Effector memory CD4-positive, alpha-beta T cell (primary cell): ENCODE measurements at regions not wholly inside any gene's neighbourhood (a gene's known extent, or its start where the extent isn't known, plus 50 kb on each side); places are given as distances from the start of the nearest gene placed in this dataset.
"Not testable (repeated sequence)": the region's sequence is repeated elsewhere in the genome, so short reads cannot be mapped to it uniquely, and the experiment has no call there.

Experiments
- DNase-seq, 3 donors: peaks; one replicate each; pipeline ENCODE4 v3.0.0-alpha.2; 2020
- H3K27ac ChIP-seq: 2 replicates; pipeline ENCODE4 v1.7.0; 2013; ENCODE audit warnings: mild to moderate bottlenecking, low read length, moderate library complexity; ENCODE audit not compliant: insufficient read depth, poor library complexity, severe bottlenecking
- H3K27me3 ChIP-seq: replicated peaks from 2 replicates; pipeline ENCODE4 v1.7.0; 2013; ENCODE audit warnings: mild to moderate bottlenecking, low read length; ENCODE audit not compliant: insufficient read depth, control insufficient read depth, poor library complexity, severe bottlenecking
- H3K36me3 ChIP-seq: 2 replicates; pipeline ENCODE4 v1.7.0; 2013; ENCODE audit warnings: mild to moderate bottlenecking, low read length, moderate library complexity; ENCODE audit not compliant: control insufficient read depth, insufficient read depth
- H3K4me1 ChIP-seq: 2 replicates; pipeline ENCODE4 v1.7.0; 2013; ENCODE audit warnings: low read length, mild to moderate bottlenecking; ENCODE audit not compliant: control insufficient read depth, insufficient read depth, poor library complexity, severe bottlenecking
- H3K4me3 ChIP-seq: 2 replicates; pipeline ENCODE4 v1.7.0; 2013; ENCODE audit warnings: low read length, low read depth, mild to moderate bottlenecking; ENCODE audit not compliant: insufficient read depth, poor library complexity, severe bottlenecking
- H3K9me3 ChIP-seq: 2 replicates; pipeline ENCODE4 v1.7.0; 2013; ENCODE audit warnings: mild to moderate bottlenecking, low read length, moderate library complexity; ENCODE audit not compliant: control insufficient read depth

- Histone ChIP-seq H3K27ac (no peak overlapping the region), H3K4me3 (no peak overlapping the region), H3K36me3 (no peaks in the 10 kb centered on the region), H3K27me3 (no peaks in the 10 kb centered on the region), H3K9me3 (no peaks in the 10 kb centered on the region), H3K4me1 (no peaks in the 10 kb centered on the region)
- no peak for DNase-seq
Measured at GRCh38 chr3:68571321-68571720, 361.0 kb downstream of the TAFA4 start.

- Histone ChIP-seq H3K4me1 (no peaks in the 10 kb centered on the region), H3K27me3 (no peaks in the 10 kb centered on the region), H3K4me3 (no peak overlapping the region), H3K36me3 (no peaks in the 10 kb centered on the region), H3K9me3 (no peaks in the 10 kb centered on the region), H3K27ac (no peak overlapping the region)
- no peak for DNase-seq
Measured at GRCh38 chr3:68560728-68561127, 371.6 kb downstream of the TAFA4 start.

GRCh38 chr3:68535782-68536181 is 396.6 kb downstream of the TAFA4 start:
- H3K4me1 ChIP-seq = no peaks in the 10 kb centered on the region
- H3K36me3 ChIP-seq = no peaks in the 10 kb centered on the region
- H3K27ac ChIP-seq = no peak overlapping the region
- no peak for DNase-seq
- H3K27me3 ChIP-seq = no peaks in the 10 kb centered on the region
- no peak overlapping the region for H3K4me3 ChIP-seq
- H3K9me3 ChIP-seq = no peaks in the 10 kb centered on the region

- no peaks in the 10 kb centered on the region for H3K9me3 ChIP-seq
- no peak for DNase-seq
- no peaks in the 10 kb centered on the region for H3K4me1 ChIP-seq
- H3K27ac ChIP-seq = no peak overlapping the region
- H3K36me3 ChIP-seq = no peaks in the 10 kb centered on the region
- H3K4me3 ChIP-seq = no peak overlapping the region
- H3K27me3 ChIP-seq = no peaks in the 10 kb centered on the region
Measured at GRCh38 chr3:68523330-68523729, 409.0 kb downstream of the TAFA4 start.

GRCh38 chr3:68515237-68515636 is 417.1 kb downstream of the TAFA4 start:
- Histone ChIP-seq H3K4me3 (no peak overlapping the region), H3K9me3 (no peaks in the 10 kb centered on the region)

GRCh38 chr3:68504201-68504600 is 428.1 kb downstream of the TAFA4 start:
- no peaks in the 10 kb centered on the region for H3K27me3 ChIP-seq
- DNase-seq = no peak
- no peaks in the 10 kb centered on the region for H3K4me1 ChIP-seq
- peaks cover 3% of the 10 kb centered on the region for H3K9me3 ChIP-seq
- no peak overlapping the region for H3K27ac ChIP-seq
- H3K36me3 ChIP-seq = no peaks in the 10 kb centered on the region
- H3K4me3 ChIP-seq = no peak overlapping the region

More at GRCh38 chr3:68515237-68515636, 417.1 kb downstream of the TAFA4 start:
- Histone ChIP-seq H3K36me3 (no peaks in the 10 kb centered on the region), H3K27ac (no peak overlapping the region), H3K4me1 (no peaks in the 10 kb centered on the region), H3K27me3 (no peaks in the 10 kb centered on the region)
- no peak for DNase-seq

GRCh38 chr3:68485845-68486244 is 446.5 kb downstream of the TAFA4 start:
- H3K27me3 ChIP-seq, H3K9me3 ChIP-seq, H3K27ac ChIP-seq, DNase-seq, H3K4me1 ChIP-seq, H3K4me3 ChIP-seq, H3K36me3 ChIP-seq: not testable (repeated sequence)

GRCh38 chr3:68485051-68485450 is 447.3 kb downstream of the TAFA4 start:
- no peaks in the 10 kb centered on the region for H3K36me3 ChIP-seq
- DNase-seq = no peak
- H3K9me3 ChIP-seq = no peaks in the 10 kb centered on the region
- H3K4me3 ChIP-seq = no peak overlapping the region
- no peaks in the 10 kb centered on the region for H3K27me3 ChIP-seq
- no peaks in the 10 kb centered on the region for H3K4me1 ChIP-seq
- H3K27ac ChIP-seq = no peak overlapping the region

GRCh38 chr3:68483601-68484000 is 448.7 kb downstream of the TAFA4 start:
- Histone ChIP-seq H3K4me1 (no peaks in the 10 kb centered on the region), H3K27me3 (no peaks in the 10 kb centered on the region), H3K4me3 (no peak overlapping the region), H3K9me3 (no peaks in the 10 kb centered on the region), H3K27ac (no peak overlapping the region), H3K36me3 (no peaks in the 10 kb centered on the region)
- no peak for DNase-seq

- H3K9me3 ChIP-seq = no peaks in the 10 kb centered on the region
- no peaks in the 10 kb centered on the region for H3K4me1 ChIP-seq
- no peak for DNase-seq
- H3K27me3 ChIP-seq = no peaks in the 10 kb centered on the region
- no peaks in the 10 kb centered on the region for H3K36me3 ChIP-seq
- H3K4me3 ChIP-seq = no peak overlapping the region
- no peak overlapping the region for H3K27ac ChIP-seq
Measured at GRCh38 chr3:68483041-68483440, 449.3 kb downstream of the TAFA4 start.

GRCh38 chr3:68482565-68482964 is 449.8 kb downstream of the TAFA4 start:
- Histone ChIP-seq H3K4me3 (no peak overlapping the region), H3K27me3 (no peaks in the 10 kb centered on the region), H3K9me3 (no peaks in the 10 kb centered on the region), H3K4me1 (no peaks in the 10 kb centered on the region), H3K36me3 (no peaks in the 10 kb centered on the region), H3K27ac (no peak overlapping the region)
- no peak for DNase-seq
